GM12892 (cell line): ENCODE measurements at regions not wholly inside any gene's neighbourhood (a gene's known extent, or its start where the extent isn't known, plus 50 kb on each side); places are given as distances from the start of the nearest gene placed in this dataset.

Source experiments
- POLR2A ChIP-seq: IDR thresholded peaks from 2 replicates; pipeline ENCODE4 v1.6.1; 2011; ENCODE audit warnings: low read depth, low read length, control low read depth
- POLR2AphosphoS5 ChIP-seq: IDR thresholded peaks from 2 replicates; pipeline ENCODE4 v1.6.1; 2011; ENCODE audit warnings: low read depth, low read length, control low read depth
- TAF1 ChIP-seq: IDR thresholded peaks from 2 replicates; pipeline ENCODE4 v1.6.1; 2011; ENCODE audit warnings: low read depth, mild to moderate bottlenecking, control low read depth, low read length, borderline replicate concordance

- TF ChIP-seq POLR2A (no peak), POLR2AphosphoS5 (no peak), TAF1 (no peak)
These were observed 371.7 kb upstream of the ADGRL2 start for GRCh38 chr1:81428998-81429397.
